Sigmoid colon (tissue), 6 donors: ENCODE measurements at regions not wholly inside any gene's neighbourhood (a gene's known extent, or its start where the extent isn't known, plus 50 kb on each side); places are given as distances from the start of the nearest gene placed in this dataset.
"Not testable (repeated sequence)": the region's sequence is repeated elsewhere in the genome, so short reads cannot be mapped to it uniquely, and the experiment has no call there.

Experiments
- DNase-seq: peaks from one replicate; pipeline ENCODE4 v3.0.0-alpha.2; 2019
- H3K27ac ChIP-seq, 4 donors: fragments of 200-600 bp; sonication (generic); one replicate each; pipeline ENCODE4 v1.5.1; 2016 to 2019; ENCODE audit warnings: mild to moderate bottlenecking in 1 of 4
- H3K27me3 ChIP-seq, 3 donors: fragments of 200-600 bp; sonication (generic); one replicate each; pipeline ENCODE4 v1.5.1; 2019; ENCODE audit warnings: mild to moderate bottlenecking in 1 of 3
- H3K36me3 ChIP-seq, 4 donors: fragments of 200-600 bp; sonication (generic); one replicate each; pipeline ENCODE4 v1.5.1; 2016 to 2019
- H3K4me1 ChIP-seq, 4 donors: fragments of 200-600 bp; sonication (generic); one replicate each; pipeline ENCODE4 v1.5.1; 2017 to 2019
- H3K4me3 ChIP-seq, 4 donors: fragments of 200-600 bp; sonication (generic); one replicate each; pipeline ENCODE4 v1.5.1; 2017 to 2019; ENCODE audit warnings: mild to moderate bottlenecking in 2 of 4, moderate library complexity in 1 of 4
- H3K9me3 ChIP-seq, 4 donors: fragments of 200-600 bp in 3 of 4; sonication (generic) in 3 of 4; one replicate each; pipeline versions ENCODE4 v1.5.1 to v1.6.1; 2013 to 2019
- CTCF ChIP-seq, 4 experiments: fragments of 450-650 bp in 3 of 4; fragments of 200-600 bp in 1 of 4; IDR thresholded peaks; one replicate each; pipeline ENCODE4 v1.5.1; 2016 to 2019; ENCODE audit warnings: antibody characterized with exemption in 4 of 4, mild to moderate bottlenecking in 3 of 4, moderate library complexity in 2 of 4
- EP300 ChIP-seq, 4 donors: sonication (generic); formaldehyde crosslinking; IDR thresholded peaks; one replicate each; pipeline ENCODE4 v1.6.1; 2017; ENCODE audit warnings: antibody characterized with exemption in 4 of 4
- POLR2A ChIP-seq, 2 donors: fragments of 450-650 bp; IDR thresholded peaks; one replicate each; pipeline ENCODE4 v1.6.1; 2016; ENCODE audit warnings: antibody characterized with exemption in 2 of 2, mild to moderate bottlenecking in 2 of 2, moderate library complexity in 2 of 2
- POLR2AphosphoS5 ChIP-seq, 4 donors: sonication (generic); formaldehyde crosslinking; IDR thresholded peaks; one replicate each; pipeline ENCODE4 v1.6.1; 2017; ENCODE audit warnings: antibody characterized with exemption in 4 of 4
- WGBS, 2 donors: extraction: QIAGEN DNeasy Blood & Tissue Kit; methylation state at CpG; one replicate each; pipeline ENCODE4 v1.1.7; 2013; 5-methylcytosine and 5-hydroxymethylcytosine counted together
- intact Hi-C: fragments of 100-400 bp; cut with DNase I; formaldehyde crosslinking; loops from one replicate; pipeline ENCODE4 v1.15.1; 2023
- donor health status: healthy with polysubstance abuse.
- donor health status: healthy.

GRCh38 chr4:33780952-33781791 lies 2463.1 kb downstream of the ARAP2 start:
- Histone ChIP-seq H3K9me3 (no peaks in the 10 kb centered on the region), H3K36me3 (no peaks in the 10 kb centered on the region), H3K4me1 (no peaks in the 10 kb centered on the region), H3K27me3 (no peaks in the 10 kb centered on the region), H3K4me3 (no peak overlapping the region), H3K27ac (no peak overlapping the region)
- intact Hi-C loops = no loop called here
- DNase-seq = no peak
- TF ChIP-seq CTCF (IDR thresholded peaks at IDR 0.05) (no peak), EP300 (IDR thresholded peaks at IDR 0.05) (no peak), POLR2AphosphoS5 (IDR thresholded peaks at IDR 0.05) (no peak), POLR2A (IDR thresholded peaks at IDR 0.05) (no peak)
- WGBS, 2 donors = 63 to 79% methylated on average over 6 of the region's 6 CpGs

- no peaks in the 10 kb centered on the region for H3K27me3 ChIP-seq
- no peak overlapping the region for H3K4me3 ChIP-seq
- no peak overlapping the region for H3K27ac ChIP-seq
- DNase-seq = no peak
- intact Hi-C loops = no loop called here
- no peak for TF ChIP-seq POLR2A (IDR thresholded peaks at IDR 0.05)
- no peak for TF ChIP-seq EP300 (IDR thresholded peaks at IDR 0.05)
- TF ChIP-seq CTCF (IDR thresholded peaks at IDR 0.05) = no peak
- TF ChIP-seq POLR2AphosphoS5 (IDR thresholded peaks at IDR 0.05) = no peak
- H3K4me1 ChIP-seq = no peaks in the 10 kb centered on the region
- WGBS, 2 donors = 81 to 94% methylated on average over 2 of the region's 2 CpGs
- no peaks in the 10 kb centered on the region for H3K36me3 ChIP-seq
- no peaks in the 10 kb centered on the region for H3K9me3 ChIP-seq
Observed at GRCh38 chr4:33785843-33786242, 2458.5 kb downstream of the ARAP2 start.

GRCh38 chr4:33802578-33802977 lies 2441.7 kb downstream of the ARAP2 start:
- H3K27me3 ChIP-seq = no peaks in the 10 kb centered on the region
- no peaks in the 10 kb centered on the region for H3K4me1 ChIP-seq
- no peak overlapping the region for H3K27ac ChIP-seq
- TF ChIP-seq POLR2A (IDR thresholded peaks at IDR 0.05) (no peak), POLR2AphosphoS5 (IDR thresholded peaks at IDR 0.05) (no peak), CTCF (IDR thresholded peaks at IDR 0.05) (no peak), EP300 (IDR thresholded peaks at IDR 0.05) (no peak)
- H3K36me3 ChIP-seq = no peaks in the 10 kb centered on the region
- intact Hi-C loops = no loop called here
- WGBS, 2 donors = 30 to 50% methylated on average over 2 of the region's 2 CpGs
- peaks cover 0 to 2% (median 0%) of the 10 kb centered on the region in 4 donors for H3K9me3 ChIP-seq
- DNase-seq = no peak
- no peak overlapping the region for H3K4me3 ChIP-seq

GRCh38 chr4:33825685-33826084 lies 2418.6 kb downstream of the ARAP2 start:
- H3K36me3 ChIP-seq = no peaks in the 10 kb centered on the region
- H3K4me1 ChIP-seq = no peaks in the 10 kb centered on the region
- H3K27me3 ChIP-seq = no peaks in the 10 kb centered on the region
- no peak for DNase-seq
- intact Hi-C loops = no loop called here
- no peaks in the 10 kb centered on the region for H3K9me3 ChIP-seq
- TF ChIP-seq POLR2AphosphoS5 (IDR thresholded peaks at IDR 0.05) (no peak), POLR2A (IDR thresholded peaks at IDR 0.05) (no peak), EP300 (IDR thresholded peaks at IDR 0.05) (no peak), CTCF (IDR thresholded peaks at IDR 0.05) (no peak)
- H3K4me3 ChIP-seq = no peak overlapping the region
- no peak overlapping the region for H3K27ac ChIP-seq

GRCh38 chr4:33829356-33829755 lies 2415.0 kb downstream of the ARAP2 start:
- H3K27me3 ChIP-seq, DNase-seq, H3K36me3 ChIP-seq, H3K4me1 ChIP-seq, intact Hi-C loops, H3K9me3 ChIP-seq, H3K4me3 ChIP-seq, H3K27ac ChIP-seq: not testable (repeated sequence)
- WGBS, 2 donors = 95% methylated on average over 1 of the region's 1 CpG
